PFSK-1 (cell line): ENCODE measurements at regions not wholly inside any gene's neighbourhood (a gene's known extent, or its start where the extent isn't known, plus 50 kb on each side); places are given as distances from the start of the nearest gene placed in this dataset.

Experiments
- FOXP2 ChIP-seq: optimal IDR thresholded peaks from 2 replicates; pipeline ENCODE3; 2011; ENCODE audit warnings: borderline replicate concordance, control low read depth, inconsistent platforms; ENCODE audit not compliant: insufficient read depth; ENCODE audit errors: extremely low read length, extremely low read depth
- POLR2AphosphoS5 ChIP-seq: IDR thresholded peaks from 2 replicates; pipeline ENCODE4 v1.6.1; 2012; ENCODE audit warnings: low read depth, mild to moderate bottlenecking, control low read depth, low read length, moderate library complexity
- SIN3A ChIP-seq: IDR thresholded peaks from 2 replicates; pipeline ENCODE4 v1.6.1; 2012; ENCODE audit warnings: mild to moderate bottlenecking, low read length, moderate library complexity, borderline replicate concordance; ENCODE audit not compliant: insufficient read depth
- TAF1 ChIP-seq: IDR thresholded peaks from 2 replicates; pipeline ENCODE4 v1.6.1; 2012; ENCODE audit warnings: low read length, control low read depth, borderline replicate concordance; ENCODE audit not compliant: insufficient read depth
- TF ChIP-seq, protein P1 (sequence below), 2 experiments: IDR thresholded peaks; 2 replicates each; pipeline versions ENCODE4 v1.6.1 to v1.8.0; 2011 to 2012; ENCODE audit warnings: low read depth in 2 of 2, low read length in 2 of 2, control low read depth in 1 of 2, inconsistent platforms in 1 of 2, mild to moderate bottlenecking in 1 of 2, moderate library complexity in 1 of 2; ENCODE audit not compliant: insufficient read depth in 1 of 2

DNA sequence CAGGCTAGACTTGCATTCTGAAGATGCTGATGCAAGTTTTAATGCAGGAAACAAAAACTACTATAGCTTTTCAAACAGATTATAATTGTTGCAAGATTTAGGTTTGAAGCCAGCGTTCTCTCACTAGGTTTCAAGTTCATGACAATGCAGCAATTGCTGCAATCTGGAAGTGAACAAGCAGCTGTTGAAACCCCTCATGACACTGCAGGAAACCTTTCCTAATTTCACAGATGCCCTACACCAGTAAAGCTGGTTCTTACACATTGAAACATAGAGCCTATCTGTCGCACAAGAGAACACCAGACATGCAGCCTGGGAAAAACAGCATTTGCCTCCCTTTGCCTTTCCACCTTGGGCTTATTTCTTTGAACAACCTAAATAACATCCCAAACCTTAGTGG lies 1737.2 kb upstream of the MIR17HG start:
- TF ChIP-seq TAF1 (no peak), FOXP2 (no peak), POLR2AphosphoS5 (no peak), SIN3A (no peak)
- TF ChIP-seq, protein P1, sequence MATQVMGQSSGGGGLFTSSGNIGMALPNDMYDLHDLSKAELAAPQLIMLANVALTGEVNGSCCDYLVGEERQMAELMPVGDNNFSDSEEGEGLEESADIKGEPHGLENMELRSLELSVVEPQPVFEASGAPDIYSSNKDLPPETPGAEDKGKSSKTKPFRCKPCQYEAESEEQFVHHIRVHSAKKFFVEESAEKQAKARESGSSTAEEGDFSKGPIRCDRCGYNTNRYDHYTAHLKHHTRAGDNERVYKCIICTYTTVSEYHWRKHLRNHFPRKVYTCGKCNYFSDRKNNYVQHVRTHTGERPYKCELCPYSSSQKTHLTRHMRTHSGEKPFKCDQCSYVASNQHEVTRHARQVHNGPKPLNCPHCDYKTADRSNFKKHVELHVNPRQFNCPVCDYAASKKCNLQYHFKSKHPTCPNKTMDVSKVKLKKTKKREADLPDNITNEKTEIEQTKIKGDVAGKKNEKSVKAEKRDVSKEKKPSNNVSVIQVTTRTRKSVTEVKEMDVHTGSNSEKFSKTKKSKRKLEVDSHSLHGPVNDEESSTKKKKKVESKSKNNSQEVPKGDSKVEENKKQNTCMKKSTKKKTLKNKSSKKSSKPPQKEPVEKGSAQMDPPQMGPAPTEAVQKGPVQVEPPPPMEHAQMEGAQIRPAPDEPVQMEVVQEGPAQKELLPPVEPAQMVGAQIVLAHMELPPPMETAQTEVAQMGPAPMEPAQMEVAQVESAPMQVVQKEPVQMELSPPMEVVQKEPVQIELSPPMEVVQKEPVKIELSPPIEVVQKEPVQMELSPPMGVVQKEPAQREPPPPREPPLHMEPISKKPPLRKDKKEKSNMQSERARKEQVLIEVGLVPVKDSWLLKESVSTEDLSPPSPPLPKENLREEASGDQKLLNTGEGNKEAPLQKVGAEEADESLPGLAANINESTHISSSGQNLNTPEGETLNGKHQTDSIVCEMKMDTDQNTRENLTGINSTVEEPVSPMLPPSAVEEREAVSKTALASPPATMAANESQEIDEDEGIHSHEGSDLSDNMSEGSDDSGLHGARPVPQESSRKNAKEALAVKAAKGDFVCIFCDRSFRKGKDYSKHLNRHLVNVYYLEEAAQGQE (IDR thresholded peaks at IDR 0.05; ENCODE audit: insufficient read depth in 1 of 2, low read depth in 2 of 2, low read length in 2 of 2) = no peak

DNA sequence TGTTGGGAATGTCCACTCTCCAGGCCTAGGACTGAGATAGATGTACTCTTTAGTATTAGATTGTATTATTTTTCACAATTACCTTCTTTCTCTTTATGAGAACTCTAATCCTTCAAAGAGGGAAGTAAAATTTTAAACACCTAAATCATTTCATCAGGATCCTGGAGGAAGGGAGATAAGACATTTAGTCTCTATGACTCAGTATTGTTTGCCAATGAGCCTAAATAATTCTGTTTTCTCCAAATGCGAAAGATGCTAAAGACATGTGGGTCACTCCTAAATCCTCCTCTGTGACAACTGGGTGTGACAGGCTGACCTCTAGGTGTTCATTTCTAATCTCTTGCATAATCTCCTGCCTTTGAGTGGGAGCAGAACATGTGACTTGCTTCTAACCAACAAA lies 1736.6 kb upstream of the MIR17HG start:
- TF ChIP-seq FOXP2 (no peak), SIN3A (no peak), TAF1 (no peak), POLR2AphosphoS5 (no peak)
- TF ChIP-seq, protein P1 (IDR thresholded peaks at IDR 0.05; ENCODE audit: insufficient read depth in 1 of 2, low read depth in 2 of 2, low read length in 2 of 2) = no peak

DNA sequence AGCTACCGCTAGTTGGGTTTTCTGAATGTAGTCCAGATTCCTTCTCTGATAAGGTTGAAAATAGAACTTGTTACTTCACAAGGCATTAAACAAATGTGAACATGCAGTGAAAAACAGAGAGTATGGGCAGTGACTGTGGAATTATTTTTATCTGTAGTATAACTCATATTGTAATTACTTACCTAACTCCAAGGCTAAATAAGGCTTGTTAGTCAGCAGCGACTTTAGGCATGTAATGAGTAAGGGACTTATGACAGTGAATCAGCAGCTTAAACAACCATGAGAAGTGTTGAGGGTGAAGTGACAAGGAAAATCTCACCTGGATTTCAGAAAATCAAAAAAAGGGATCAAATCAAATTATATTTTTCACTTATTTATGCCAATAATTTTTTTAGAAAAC lies 1719.5 kb upstream of the MIR17HG start:
- no peak for TF ChIP-seq FOXP2
- no peak for TF ChIP-seq SIN3A
- no peak for TF ChIP-seq POLR2AphosphoS5
- TF ChIP-seq, protein P1 (IDR thresholded peaks at IDR 0.05; ENCODE audit: insufficient read depth in 1 of 2, low read depth in 2 of 2, low read length in 2 of 2) = no peak
- TF ChIP-seq TAF1 = no peak

DNA sequence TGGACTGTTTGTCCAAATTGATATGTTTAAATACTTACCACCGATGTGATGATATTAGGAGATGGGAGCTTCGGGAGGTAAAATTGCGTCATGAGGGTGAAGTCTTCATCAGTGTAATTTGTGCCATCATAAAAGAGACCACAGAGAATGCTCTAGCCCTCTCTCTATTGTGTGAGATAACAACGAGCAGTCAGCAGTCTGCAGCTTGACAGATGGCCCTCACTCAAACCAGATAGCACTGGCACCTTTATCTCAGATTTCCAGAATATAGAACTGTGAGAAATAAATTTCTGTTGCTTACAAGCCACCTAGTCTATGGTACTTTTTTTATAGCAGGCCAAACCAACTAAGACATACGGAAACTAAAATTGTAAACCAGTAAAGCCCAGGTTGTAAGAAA lies 1718.9 kb upstream of the MIR17HG start:
- no peak for TF ChIP-seq FOXP2
- TF ChIP-seq POLR2AphosphoS5 = no peak
- TF ChIP-seq, protein P1 (IDR thresholded peaks at IDR 0.05; ENCODE audit: insufficient read depth in 1 of 2, low read depth in 2 of 2, low read length in 2 of 2) = no peak
- TF ChIP-seq SIN3A = no peak
- TF ChIP-seq TAF1 = no peak

DNA sequence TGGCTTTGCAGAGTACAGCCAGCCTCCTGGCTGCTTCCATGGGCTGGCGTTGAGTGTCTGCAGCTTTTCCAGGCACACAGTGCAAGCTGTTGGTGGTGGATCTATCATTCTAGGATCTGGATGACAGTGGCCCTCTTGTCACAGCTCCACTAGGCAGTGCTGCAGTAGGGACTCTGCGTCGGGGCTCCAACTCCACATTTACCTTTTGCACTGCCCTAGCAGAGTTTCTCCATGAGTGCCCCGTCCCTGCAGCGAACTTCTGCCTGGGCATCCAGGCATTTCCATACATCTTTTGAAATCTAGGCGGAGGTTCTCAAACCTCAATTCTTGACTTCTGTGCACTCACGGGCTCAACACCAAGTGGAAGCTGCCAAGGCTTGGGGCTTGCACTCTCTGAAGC lies 1697.3 kb upstream of the MIR17HG start:
- TF ChIP-seq, protein P1 (IDR thresholded peaks at IDR 0.05; ENCODE audit: insufficient read depth in 1 of 2, low read depth in 2 of 2, low read length in 2 of 2) = no peak
- TF ChIP-seq POLR2AphosphoS5 = no peak
- no peak for TF ChIP-seq TAF1
- TF ChIP-seq SIN3A = no peak
- TF ChIP-seq FOXP2 = no peak
